Body of pancreas (tissue), 4 donors: ENCODE measurements at regions not wholly inside any gene's neighbourhood (a gene's known extent, or its start where the extent isn't known, plus 50 kb on each side); places are given as distances from the start of the nearest gene placed in this dataset.

Source experiments
- CTCF ChIP-seq, 7 experiments: fragments of 450-650 bp in 4 of 7; fragments of 200-600 bp in 3 of 7; sonication (generic) in 3 of 7; IDR thresholded peaks; one replicate each; pipeline ENCODE4 v1.5.1; 2016 to 2019; ENCODE audit warnings: antibody characterized with exemption in 7 of 7
- POLR2A ChIP-seq, 3 donors: fragments of 450-650 bp; IDR thresholded peaks; one replicate each; pipeline ENCODE4 v1.6.1; 2016; ENCODE audit warnings: antibody characterized with exemption in 3 of 3, mild to moderate bottlenecking in 2 of 3

- TF ChIP-seq POLR2A (IDR thresholded peaks at IDR 0.05) (no peak), CTCF (IDR thresholded peaks at IDR 0.05) (no peak)
Measured at GRCh38 chr2:63716146-63716545, 125.5 kb upstream of the UGP2 start.
